PFSK-1 (cell line): ENCODE measurements at regions not wholly inside any gene's neighbourhood (a gene's known extent, or its start where the extent isn't known, plus 50 kb on each side); places are given as distances from the start of the nearest gene placed in this dataset.

ENCODE experiments used
- FOXP2 ChIP-seq: optimal IDR thresholded peaks from 2 replicates; pipeline ENCODE3; 2011; ENCODE audit warnings: borderline replicate concordance, control low read depth, inconsistent platforms; ENCODE audit not compliant: insufficient read depth; ENCODE audit errors: extremely low read length, extremely low read depth
- POLR2AphosphoS5 ChIP-seq: IDR thresholded peaks from 2 replicates; pipeline ENCODE4 v1.6.1; 2012; ENCODE audit warnings: low read depth, mild to moderate bottlenecking, control low read depth, low read length, moderate library complexity
- REST ChIP-seq, 2 experiments: IDR thresholded peaks; 2 replicates each; pipeline versions ENCODE4 v1.6.1 to v1.8.0; 2011 to 2012; ENCODE audit warnings: low read depth in 2 of 2, low read length in 2 of 2, control low read depth in 1 of 2, inconsistent platforms in 1 of 2, mild to moderate bottlenecking in 1 of 2, moderate library complexity in 1 of 2; ENCODE audit not compliant: insufficient read depth in 1 of 2
- SIN3A ChIP-seq: IDR thresholded peaks from 2 replicates; pipeline ENCODE4 v1.6.1; 2012; ENCODE audit warnings: mild to moderate bottlenecking, low read length, moderate library complexity, borderline replicate concordance; ENCODE audit not compliant: insufficient read depth
- TAF1 ChIP-seq: IDR thresholded peaks from 2 replicates; pipeline ENCODE4 v1.6.1; 2012; ENCODE audit warnings: low read length, control low read depth, borderline replicate concordance; ENCODE audit not compliant: insufficient read depth

GRCh38 chr17:71793518-71793917, 327.3 kb upstream of the SOX9 start:
- no peak for TF ChIP-seq POLR2AphosphoS5
- no peak for TF ChIP-seq REST (IDR thresholded peaks at IDR 0.05; ENCODE audit: insufficient read depth in 1 of 2, low read depth in 2 of 2, low read length in 2 of 2)
- no peak for TF ChIP-seq SIN3A
- TF ChIP-seq TAF1: no peak
- no peak for TF ChIP-seq FOXP2
